Gastrocnemius medialis (tissue), 4 donors: ENCODE measurements at regions not wholly inside any gene's neighbourhood (a gene's known extent, or its start where the extent isn't known, plus 50 kb on each side); places are given as distances from the start of the nearest gene placed in this dataset.
"Not testable (repeated sequence)": the region's sequence is repeated elsewhere in the genome, so short reads cannot be mapped to it uniquely, and the experiment has no call there.

ENCODE experiments used
- ATAC-seq, 2 donors: fragments of 150-250 bp; one replicate each; pipeline ENCODE4 v1.9.1; 2016
- DNase-seq, 2 donors: peaks; one replicate each; pipeline ENCODE4 v3.0.0-alpha.2; 2019
- H3K27ac ChIP-seq, 4 donors: fragments of 200-600 bp; sonication (generic); 1 replicate in 1 of 4; 2 replicates in 3 of 4; pipeline ENCODE4 v1.5.1; 2016 to 2018; ENCODE audit warnings: mild to moderate bottlenecking in 2 of 4, moderate library complexity in 1 of 4
- H3K27me3 ChIP-seq, 3 donors: fragments of 200-600 bp; sonication (generic) in 2 of 3; 1 replicate in 1 of 3; 2 replicates in 2 of 3; pipeline versions ENCODE4 v1.5.1 to v1.6.0; 2016 to 2019; ENCODE audit warnings: mild to moderate bottlenecking in 1 of 3, moderate library complexity in 1 of 3
- H3K36me3 ChIP-seq, 2 donors: fragments of 200-600 bp; sonication (generic) in 1 of 2; one replicate each; pipeline ENCODE4 v1.5.1; 2017 to 2018
- H3K4me1 ChIP-seq, 2 donors: fragments of 200-600 bp; sonication (generic) in 1 of 2; one replicate each; pipeline ENCODE4 v1.5.1; 2016 to 2017; ENCODE audit warnings: mild to moderate bottlenecking in 2 of 2
- H3K4me3 ChIP-seq, 4 donors: fragments of 200-600 bp; sonication (generic) in 3 of 4; 1 replicate in 1 of 4; 2 replicates in 3 of 4; pipeline ENCODE4 v1.5.1; 2016 to 2019; ENCODE audit warnings: mild to moderate bottlenecking in 2 of 4
- H3K9me3 ChIP-seq, 3 donors: fragments of 200-600 bp; sonication (generic) in 2 of 3; 1 replicate in 1 of 3; 2 replicates in 2 of 3; pipeline ENCODE4 v1.5.1; 2016 to 2019
- CTCF ChIP-seq, 5 experiments: fragments of 450-650 bp in 3 of 5; fragments of 200-600 bp in 2 of 5; sonication (generic) in 2 of 5; IDR thresholded peaks in 4 of 5; conservative IDR thresholded peaks in 1 of 5; 1 replicate in 4 of 5; 2 replicates in 1 of 5; pipeline ENCODE4 v1.5.1; 2016 to 2019; ENCODE audit warnings: antibody characterized with exemption in 5 of 5, mild to moderate bottlenecking in 3 of 5, moderate library complexity in 3 of 5
- POLR2A ChIP-seq, 2 donors: fragments of 450-650 bp; IDR thresholded peaks; one replicate each; pipeline ENCODE4 v1.6.1; 2017; ENCODE audit warnings: antibody characterized with exemption in 2 of 2, mild to moderate bottlenecking in 2 of 2, moderate library complexity in 2 of 2
- in situ Hi-C, 4 donors: fragments of 200-750 bp; cut with MboI; loops; one replicate each; pipeline versions ENCODE4 v1.15.0 to v1.8.0; 2017; ENCODE audit warnings: low sequenced_read_pairs in 4 of 4
- intact Hi-C: fragments of 100-400 bp; cut with DNase I; formaldehyde crosslinking; loops from one replicate; pipeline ENCODE4 v1.15.1; 2023; ENCODE audit warnings: low total_unique reads

GRCh38 chr13:50484472-50485113 lies 358.9 kb downstream of the DLEU7 start:
- ATAC-seq = no peak
- no peak for DNase-seq
- in situ Hi-C loops (no loop called here), intact Hi-C loops (no loop called here)
- peak overlapping the region in 1 of 4 donors; percentile 22 for H3K27ac ChIP-seq
- H3K36me3 ChIP-seq = no peaks in the 10 kb centered on the region
- H3K27me3 ChIP-seq = no peaks in the 10 kb centered on the region
- H3K4me1 ChIP-seq = peaks cover 8 to 19% of the 10 kb centered on the region in 2 donors
- no peaks in the 10 kb centered on the region for H3K9me3 ChIP-seq
- TF ChIP-seq POLR2A (IDR thresholded peaks at IDR 0.05) (no peak), CTCF (IDR thresholded peaks at IDR 0.05 in 4 of 5, conservative IDR thresholded peaks at IDR 0.05 in 1 of 5) (no peak)
- no peak overlapping the region for H3K4me3 ChIP-seq

DNA sequence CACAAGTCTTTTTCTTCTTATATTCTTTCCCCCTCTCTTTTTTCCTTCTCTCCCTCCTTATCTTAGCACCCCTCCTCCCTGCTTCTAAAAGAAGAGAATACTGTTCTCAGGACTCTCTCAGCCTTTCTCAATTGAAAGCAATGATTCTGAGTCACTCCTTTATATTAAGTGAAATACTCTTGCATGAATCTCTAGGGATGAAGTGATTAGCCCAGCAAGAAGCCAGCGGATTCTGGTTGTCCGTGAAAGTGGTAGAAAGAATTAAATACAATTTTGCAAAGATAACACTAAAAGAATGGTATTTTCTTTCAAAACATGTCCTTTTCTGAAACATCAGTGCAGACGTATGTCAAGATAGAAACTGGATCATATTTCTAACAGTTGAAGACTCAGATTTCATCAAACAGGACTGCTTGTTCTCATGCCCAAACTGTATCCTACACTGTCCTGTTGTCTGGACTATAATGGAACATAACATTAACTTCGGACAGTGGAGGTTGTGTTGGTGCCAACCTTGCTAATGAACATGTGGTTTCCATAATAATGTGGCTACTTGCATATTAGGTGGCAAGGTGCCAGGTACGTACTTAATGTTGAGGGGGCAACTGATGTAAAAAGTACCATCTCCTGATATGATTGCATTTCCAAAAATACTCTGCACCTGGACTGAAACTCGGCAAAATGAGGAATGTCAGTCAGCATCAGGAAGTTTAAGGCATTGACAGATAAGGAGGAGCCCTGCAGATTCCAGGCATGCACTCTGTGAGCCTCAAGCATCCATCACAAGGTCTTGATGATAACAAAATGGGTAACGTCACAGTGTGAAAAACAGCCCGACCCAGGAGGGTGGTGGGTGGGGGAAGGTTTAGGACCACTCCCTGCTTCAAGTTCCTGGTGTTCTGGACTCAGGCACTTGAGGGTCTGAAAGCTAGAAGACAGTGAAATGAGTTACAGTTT lies 357.2 kb downstream of the DLEU7 start:
- TF ChIP-seq POLR2A (IDR thresholded peaks at IDR 0.05) (no peak), CTCF (IDR thresholded peaks at IDR 0.05 in 4 of 5, conservative IDR thresholded peaks at IDR 0.05 in 1 of 5) (no peak)
- Histone ChIP-seq H3K27me3 (no peaks in the 10 kb centered on the region), H3K4me3 (no peak overlapping the region), H3K36me3 (no peaks in the 10 kb centered on the region), H3K4me1 (peaks cover 8 to 19% of the 10 kb centered on the region in 2 donors), H3K27ac (peak overlapping the region in 3 of 4 donors; percentile 30 to 73 (median 58)), H3K9me3 (no peaks in the 10 kb centered on the region)
- ATAC-seq (peak; percentile 93 to 95), DNase-seq (peak in 1 of 2 donors; percentile 11)
- in situ Hi-C loops = no loop called here
- intact Hi-C loops = no loop called here

DNA sequence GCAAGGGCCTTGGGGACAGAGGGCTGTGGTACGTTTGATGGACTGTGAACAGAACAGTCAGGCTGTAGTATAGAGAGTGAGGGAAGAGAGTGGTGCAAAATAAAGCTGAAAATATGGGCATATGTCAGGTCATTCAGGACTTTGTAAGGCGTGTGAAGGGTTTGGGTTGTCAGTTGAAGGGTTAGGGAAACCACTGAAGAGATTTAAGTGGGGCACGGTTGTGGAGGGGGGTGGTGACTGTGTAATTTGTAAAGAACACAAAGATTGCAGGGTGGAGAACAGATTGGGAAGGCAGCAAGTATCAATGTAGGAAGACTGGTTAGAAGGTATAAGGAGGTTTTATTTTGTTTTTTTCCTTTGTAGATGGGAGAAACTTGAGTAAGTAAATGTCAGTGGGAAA lies 349.8 kb downstream of the DLEU7 start:
- in situ Hi-C loops = no loop called here
- H3K4me3 ChIP-seq = no peak overlapping the region
- intact Hi-C loops = no loop called here
- H3K27me3 ChIP-seq = no peaks in the 10 kb centered on the region
- no peak for TF ChIP-seq CTCF (IDR thresholded peaks at IDR 0.05 in 4 of 5, conservative IDR thresholded peaks at IDR 0.05 in 1 of 5)
- no peaks in the 10 kb centered on the region for H3K4me1 ChIP-seq
- no peaks in the 10 kb centered on the region for H3K36me3 ChIP-seq
- ATAC-seq = no peak
- no peak for DNase-seq
- H3K27ac ChIP-seq = no peak overlapping the region
- no peaks in the 10 kb centered on the region for H3K9me3 ChIP-seq

- in situ Hi-C loops = no loop called here
- H3K4me1 ChIP-seq = no peaks in the 10 kb centered on the region
- TF ChIP-seq POLR2A (IDR thresholded peaks at IDR 0.05) (no peak), CTCF (IDR thresholded peaks at IDR 0.05 in 4 of 5, conservative IDR thresholded peaks at IDR 0.05 in 1 of 5) (no peak)
- H3K4me3 ChIP-seq = no peak overlapping the region
- no peaks in the 10 kb centered on the region for H3K9me3 ChIP-seq
- no peak for DNase-seq
- no peak overlapping the region for H3K27ac ChIP-seq
- no peak for ATAC-seq
- no peaks in the 10 kb centered on the region for H3K36me3 ChIP-seq
- H3K27me3 ChIP-seq = no peaks in the 10 kb centered on the region
- intact Hi-C loops = no loop called here
Observed at GRCh38 chr13:50494138-50494537, 349.4 kb downstream of the DLEU7 start.

DNA sequence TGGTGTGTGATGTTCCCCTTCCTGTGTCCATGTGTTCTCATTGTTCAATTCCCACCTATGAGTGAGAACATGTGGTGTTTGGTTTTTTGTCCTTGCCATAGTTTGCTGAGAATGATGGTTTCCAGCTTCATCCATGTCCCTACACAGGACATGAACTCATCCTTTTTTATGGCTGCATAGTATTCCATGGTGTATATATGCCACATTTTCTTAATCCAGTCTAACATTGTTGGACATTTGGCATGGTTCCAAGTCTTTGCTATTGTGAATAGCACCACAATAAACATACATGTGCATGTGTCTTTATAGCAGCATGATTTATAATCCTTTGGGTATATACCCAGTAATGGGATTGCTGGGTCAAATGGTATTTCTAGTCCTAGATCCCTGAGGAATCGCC lies 340.3 kb downstream of the DLEU7 start:
- H3K4me3 ChIP-seq, H3K27me3 ChIP-seq, DNase-seq, H3K9me3 ChIP-seq, ATAC-seq, in situ Hi-C loops, H3K27ac ChIP-seq, H3K36me3 ChIP-seq, intact Hi-C loops, H3K4me1 ChIP-seq: not testable (repeated sequence)
